ENCODE measurements at regions not wholly inside any gene's neighbourhood (a gene's known extent, or its start where the extent isn't known, plus 50 kb on each side); places are given as distances from the start of the nearest gene placed in this dataset.
"Not testable (repeated sequence)": the region's sequence is repeated elsewhere in the genome, so short reads cannot be mapped to it uniquely, and the experiment has no call there.

- DNase-seq (ENCODE audit: low read depth) = no peak
Observed at GRCh38 chr14:30159374-30159773, 231.7 kb upstream of the PRKD1 start.

DNA sequence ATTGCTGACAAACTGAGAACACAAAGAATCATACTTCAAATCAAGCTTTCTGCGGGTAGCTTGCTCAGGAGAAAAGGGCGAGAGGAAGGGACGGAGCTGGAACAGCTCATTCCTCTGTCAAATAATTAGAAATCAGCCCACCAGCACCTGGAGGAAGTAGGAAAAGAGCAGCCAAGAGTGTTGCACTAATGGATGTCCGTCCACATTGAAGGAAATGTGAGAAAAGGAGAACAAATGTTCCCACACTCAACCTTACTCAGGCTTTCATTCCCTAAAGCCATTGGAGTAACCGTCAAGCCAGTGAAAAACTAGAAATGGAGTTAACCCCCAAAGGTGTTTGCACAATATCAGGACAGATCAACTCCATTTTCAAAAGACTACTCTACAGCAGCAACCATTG is 233.0 kb upstream of the PRKD1 start:
- DNase-seq (ENCODE audit: low read depth) = no peak

DNA sequence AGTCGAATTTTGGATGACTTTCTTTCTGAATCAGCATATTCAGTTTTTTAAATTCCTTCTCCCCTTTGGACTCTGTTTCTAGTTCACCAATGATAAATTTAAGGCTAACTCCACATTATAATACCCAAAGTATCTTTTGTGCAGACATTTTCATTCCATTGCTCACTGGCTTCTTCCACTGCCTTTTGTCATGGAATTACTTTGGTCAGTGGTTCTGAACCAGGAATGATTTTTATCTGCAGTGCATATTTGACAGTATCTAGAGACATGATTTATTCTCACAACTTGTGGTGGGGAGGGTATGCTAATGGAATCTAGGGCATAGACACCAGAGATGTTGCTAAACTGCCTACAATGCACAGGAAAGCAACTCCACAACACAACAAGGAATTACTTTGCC is 234.4 kb upstream of the PRKD1 start:
- DNase-seq (ENCODE audit: low read depth) = no peak

DNA sequence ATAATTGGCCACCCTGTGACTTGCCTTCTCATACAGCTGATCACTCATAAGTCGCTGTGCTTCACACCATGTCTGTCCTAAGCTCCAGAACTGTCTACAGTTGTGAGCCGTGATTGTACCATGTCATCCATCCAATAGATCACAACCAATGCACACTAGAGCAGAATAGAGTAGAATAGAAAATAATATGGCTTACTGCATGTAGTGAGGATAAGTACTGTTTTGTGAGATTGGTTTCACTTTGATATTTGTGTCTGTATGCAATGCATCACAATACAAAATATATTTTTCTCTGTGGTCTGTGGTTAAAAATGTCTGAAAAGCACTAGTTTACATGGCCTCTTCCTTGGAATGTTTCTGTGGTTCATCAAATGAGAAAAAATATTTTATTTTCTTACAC is 237.6 kb upstream of the PRKD1 start:
- DNase-seq (ENCODE audit: low read depth) = no peak

- DNase-seq (ENCODE audit: low read depth) = no peak
Observed at GRCh38 chr14:30177781-30178180, 250.1 kb upstream of the PRKD1 start.

- DNase-seq (ENCODE audit: low read depth) = no peak
Observed at GRCh38 chr14:30179381-30180130, 251.9 kb upstream of the PRKD1 start.

DNA sequence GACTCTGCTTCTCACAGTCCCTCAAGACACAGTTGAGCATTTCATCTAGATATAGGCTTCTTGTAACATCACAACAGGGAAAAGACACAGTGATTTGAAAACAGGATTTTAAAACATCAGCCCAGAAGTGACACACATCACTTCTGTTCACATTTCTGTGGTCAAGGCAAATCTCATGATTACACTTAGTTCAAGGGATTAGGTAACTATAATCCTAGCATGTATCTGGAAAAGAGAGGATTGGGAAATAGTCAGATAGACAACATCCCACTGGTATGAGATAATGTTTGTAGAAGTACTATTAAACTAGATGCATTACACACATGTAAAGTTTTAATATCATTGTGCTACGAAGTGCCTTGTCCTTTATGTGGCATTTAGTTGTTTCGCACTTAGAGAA is 252.6 kb upstream of the PRKD1 start:
- no peak for DNase-seq (ENCODE audit: low read depth)

DNA sequence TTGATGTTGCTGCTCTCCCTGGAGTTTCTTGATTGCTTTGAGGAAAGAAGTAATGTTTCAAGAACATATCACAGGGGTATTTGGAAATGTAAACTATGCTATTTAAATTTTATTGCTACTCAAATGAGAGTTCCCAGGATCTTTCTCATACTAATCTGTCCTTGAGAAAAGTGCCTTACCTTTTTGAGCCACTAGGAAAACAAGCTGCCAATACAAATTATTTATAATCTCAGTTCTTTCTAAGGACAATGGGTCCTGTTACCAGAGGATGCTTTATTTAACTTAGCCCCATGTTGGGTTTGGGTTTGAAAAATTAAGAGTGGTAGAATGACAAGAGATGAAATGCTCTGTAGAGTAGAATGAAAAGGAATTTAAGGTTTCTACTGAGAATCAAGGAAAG is 258.2 kb upstream of the PRKD1 start:
- no peak for DNase-seq (ENCODE audit: low read depth)

DNA sequence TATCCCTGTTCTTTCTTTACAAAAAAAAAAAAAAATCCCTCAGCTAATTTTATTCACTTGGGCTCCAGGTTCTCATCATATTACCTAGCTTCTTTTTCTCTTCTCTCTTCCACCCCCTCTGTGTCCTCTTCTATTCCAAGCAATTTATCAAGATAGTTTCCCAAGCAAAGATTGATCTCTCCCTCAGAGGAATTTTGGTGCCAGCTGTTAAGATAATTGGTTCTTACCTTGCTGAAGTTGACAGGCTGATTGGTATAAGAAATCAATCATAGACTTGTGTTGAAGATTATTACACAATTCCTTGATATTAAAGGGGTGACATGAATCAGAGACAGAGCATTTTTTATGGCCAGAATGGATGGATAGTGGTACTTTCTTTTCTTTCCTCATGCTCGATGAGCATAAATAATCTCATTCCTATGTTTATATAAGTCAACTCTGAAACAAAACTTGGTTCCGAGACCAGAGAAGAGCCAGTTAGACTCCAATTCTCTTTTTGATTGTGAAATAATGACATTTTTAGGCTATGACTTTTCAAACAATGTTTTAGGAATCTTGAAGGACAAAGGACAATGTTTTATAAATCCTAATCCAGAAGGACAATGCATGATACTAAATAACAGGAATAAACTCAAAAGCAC is 264.1 kb upstream of the PRKD1 start:
- no peak for DNase-seq (ENCODE audit: low read depth)

- DNase-seq (ENCODE audit: low read depth) = no peak
Observed at GRCh38 chr14:30193101-30193500, 265.5 kb upstream of the PRKD1 start.

DNA sequence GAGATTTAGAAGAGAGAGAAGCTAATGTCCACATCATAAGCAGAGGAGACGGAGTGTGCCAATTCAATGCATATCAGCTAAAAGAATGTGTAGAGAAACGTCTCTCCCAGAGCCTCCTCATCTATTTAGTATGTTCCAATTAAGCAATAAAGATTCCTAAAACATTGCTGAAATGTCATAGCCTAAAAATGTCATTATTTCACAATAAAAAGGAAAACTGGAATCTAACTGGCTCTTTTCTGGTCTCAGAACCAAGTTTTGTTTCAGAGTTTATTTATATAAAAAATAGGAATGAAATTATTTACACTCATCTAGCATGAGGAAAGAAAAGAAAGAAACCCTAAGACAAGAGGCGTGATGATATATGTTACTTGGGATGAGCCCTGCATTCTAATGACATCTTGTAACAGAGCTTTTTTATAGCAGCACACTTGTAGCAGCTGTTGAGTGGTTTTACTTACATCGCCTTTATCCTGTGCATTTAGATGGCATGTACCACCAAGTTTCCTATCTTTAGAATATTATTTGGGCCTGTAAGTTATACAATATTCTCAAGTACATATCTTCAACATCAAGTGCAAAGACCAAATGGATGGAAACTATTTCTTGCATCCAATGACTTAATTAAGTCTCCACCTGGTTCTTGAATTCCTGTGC is 266.3 kb upstream of the PRKD1 start:
- no peak for DNase-seq (ENCODE audit: low read depth)

DNA sequence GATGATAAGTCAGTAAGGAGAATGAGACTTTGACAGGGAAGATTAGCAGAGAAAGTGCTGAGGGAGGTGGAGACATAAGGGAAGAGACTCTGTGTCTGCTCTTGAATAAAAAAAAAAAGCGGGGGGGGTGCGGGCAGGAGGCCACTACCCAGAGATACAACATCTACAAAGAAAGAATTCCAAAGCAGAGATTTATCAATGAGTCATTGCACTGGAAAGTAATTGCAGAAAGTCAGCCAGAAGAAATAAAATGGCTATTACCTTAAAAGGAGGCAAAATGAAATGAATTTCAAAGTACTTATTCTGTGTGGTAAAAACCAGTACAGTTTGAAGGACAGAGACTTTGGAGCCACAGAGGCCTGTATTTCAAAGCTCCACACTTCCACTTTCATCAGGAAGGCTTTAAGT is 267.1 kb upstream of the PRKD1 start:
- DNase-seq (ENCODE audit: low read depth) = no peak

DNA sequence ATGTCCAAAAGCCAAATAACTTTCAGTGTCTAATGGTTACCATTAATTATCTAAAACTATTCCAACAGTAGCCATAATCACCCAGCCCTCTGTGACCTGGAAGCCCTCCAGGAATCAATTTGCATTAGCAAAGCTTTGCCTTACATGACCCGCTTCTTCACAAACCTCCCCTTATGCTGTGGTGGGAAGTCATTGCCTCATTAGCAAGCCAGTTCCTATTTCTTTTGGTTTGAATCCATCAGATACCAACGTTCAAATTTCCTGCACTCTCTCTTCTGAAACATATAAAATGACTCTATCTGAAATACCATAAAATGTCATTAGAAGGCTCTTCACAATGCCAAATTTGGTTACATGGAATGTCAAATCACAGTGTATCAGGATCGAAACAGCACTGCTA is 268.3 kb upstream of the PRKD1 start:
- no peak for DNase-seq (ENCODE audit: low read depth)

- no peak for DNase-seq (ENCODE audit: low read depth)
Observed at GRCh38 chr14:30196861-30197260, 269.2 kb upstream of the PRKD1 start.

- DNase-seq (ENCODE audit: low read depth) = not testable (repeated sequence)
Observed at GRCh38 chr14:30198720-30199119, 271.1 kb upstream of the PRKD1 start.

DNA sequence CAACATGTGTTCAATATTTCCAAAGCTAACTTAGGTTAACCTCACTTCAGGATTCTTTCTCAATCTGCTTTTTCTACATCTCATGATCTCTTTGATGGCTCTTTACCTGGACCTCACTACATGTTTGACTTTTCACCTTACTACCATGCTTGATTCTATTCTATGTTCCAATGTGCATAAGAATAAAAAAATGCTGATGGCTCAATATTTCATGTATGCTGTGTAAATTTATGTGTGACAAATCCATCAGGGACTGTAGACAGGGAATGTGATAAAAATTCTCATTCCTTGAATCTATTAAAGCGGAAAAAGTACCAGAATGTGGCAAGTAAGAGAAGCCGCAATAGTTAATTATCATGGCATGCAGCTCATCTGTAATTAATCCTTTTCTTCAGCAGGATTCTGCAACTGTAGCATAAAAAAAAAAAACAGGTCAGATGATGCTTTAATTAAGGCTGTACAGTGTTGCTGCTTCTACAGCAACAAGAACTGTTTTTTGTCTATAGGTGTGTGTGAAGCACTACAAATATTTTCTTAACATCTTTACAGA is 276.9 kb upstream of the PRKD1 start:
- DNase-seq (ENCODE audit: low read depth) = no peak

DNA sequence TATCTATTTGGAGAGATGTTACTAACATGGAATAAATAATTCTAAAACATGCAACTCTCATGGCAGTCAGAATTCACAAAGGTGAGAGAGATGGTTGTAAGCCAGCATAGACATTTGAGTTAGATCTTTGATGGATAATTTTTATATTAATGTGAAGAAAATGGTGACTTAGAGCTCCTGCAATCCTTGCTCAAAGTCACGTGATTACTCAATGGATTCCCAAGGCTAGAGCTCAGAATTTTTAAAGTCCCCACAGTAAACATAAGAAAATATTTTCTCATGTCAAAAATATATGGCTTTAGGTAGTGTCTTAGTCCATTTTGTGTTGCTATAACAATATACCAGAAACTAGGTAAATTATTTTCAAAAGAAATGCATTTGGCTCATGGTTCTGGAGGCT is 281.5 kb upstream of the PRKD1 start:
- DNase-seq (ENCODE audit: low read depth) = no peak

DNA sequence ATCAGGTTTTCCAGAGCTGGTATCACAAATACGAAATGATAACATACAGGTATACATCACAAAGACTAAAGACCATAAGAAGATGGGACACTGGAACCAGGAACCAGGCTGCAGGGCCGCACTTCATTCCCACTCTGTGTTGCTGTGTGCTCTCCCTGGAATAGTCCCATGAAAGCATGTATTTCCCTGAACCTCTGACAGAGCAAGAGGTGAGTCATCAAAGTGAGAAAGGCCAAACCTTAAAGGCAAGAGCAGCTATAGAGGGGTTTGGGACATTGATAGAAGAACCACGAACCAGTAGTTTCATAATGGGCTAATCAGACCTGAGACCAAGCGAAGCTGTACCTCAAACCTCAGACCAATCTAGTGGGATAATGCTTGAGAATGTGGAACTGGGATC is 283.0 kb upstream of the PRKD1 start:
- no peak for DNase-seq (ENCODE audit: low read depth)

GRCh38 chr14:30211326-30211725 is 283.7 kb upstream of the PRKD1 start:
- no peak for DNase-seq (ENCODE audit: low read depth)

- no peak for DNase-seq (ENCODE audit: low read depth)
Observed at GRCh38 chr14:30214014-30214413, 286.4 kb upstream of the PRKD1 start.

GRCh38 chr14:30214461-30215090 is 286.9 kb upstream of the PRKD1 start:
- peak; percentile 4 for DNase-seq (ENCODE audit: low read depth)

GRCh38 chr14:30218907-30219306 is 291.3 kb upstream of the PRKD1 start:
- no peak for DNase-seq (ENCODE audit: low read depth)

- no peak for DNase-seq (ENCODE audit: low read depth)
Observed at GRCh38 chr14:30221546-30221945, 293.9 kb upstream of the PRKD1 start.
